RKO (cell line): ENCODE measurements at regions not wholly inside any gene's neighbourhood (a gene's known extent, or its start where the extent isn't known, plus 50 kb on each side); places are given as distances from the start of the nearest gene placed in this dataset.
"Not testable (repeated sequence)": the region's sequence is repeated elsewhere in the genome, so short reads cannot be mapped to it uniquely, and the experiment has no call there.

Experiments used
- DNase-seq: peaks from one replicate; pipeline ENCODE4 v3.0.0-alpha.2; 2016; ENCODE audit warnings: low spot score

DNA sequence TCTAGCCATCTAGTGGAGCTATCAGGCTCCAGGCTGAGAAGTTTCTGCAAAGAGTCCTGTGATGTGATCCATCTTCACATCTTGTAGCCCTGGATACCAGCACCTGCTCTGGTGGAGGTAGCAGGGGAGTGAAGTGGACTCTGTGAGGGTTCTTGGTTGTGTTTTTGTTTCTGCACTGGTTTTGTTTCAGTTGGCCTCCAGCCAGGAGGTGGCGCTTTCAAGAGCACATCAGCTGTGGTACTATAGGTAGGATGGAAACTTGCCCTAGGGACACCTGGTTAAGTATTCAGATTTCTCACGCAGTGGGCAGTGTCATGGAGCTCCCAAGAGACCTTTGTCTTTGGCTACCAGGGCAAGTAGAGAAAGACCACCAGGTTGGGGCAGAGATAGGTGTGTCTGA lies 257.5 kb upstream of the SLC7A11 start:
- no peak for DNase-seq

DNA sequence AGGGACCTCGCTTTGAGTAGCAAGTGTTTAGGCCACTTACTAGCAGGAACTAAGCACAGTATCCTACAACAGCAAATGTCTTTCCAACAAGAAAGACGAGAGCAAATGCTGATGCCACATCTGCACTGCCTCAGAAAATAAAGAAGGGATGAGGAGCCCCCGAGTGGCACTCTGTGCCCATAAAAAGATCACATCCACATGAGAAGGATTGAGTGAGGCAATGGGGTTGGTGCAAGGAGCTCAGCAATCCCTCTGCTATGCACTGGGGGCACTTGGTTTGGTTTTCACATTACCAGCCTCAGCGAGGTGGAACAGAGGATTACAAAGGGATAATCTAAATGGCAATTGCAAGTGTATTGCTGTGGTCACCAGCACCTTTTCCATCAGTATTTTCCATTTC lies 252.8 kb upstream of the SLC7A11 start:
- peak; percentile 25 for DNase-seq

DNA sequence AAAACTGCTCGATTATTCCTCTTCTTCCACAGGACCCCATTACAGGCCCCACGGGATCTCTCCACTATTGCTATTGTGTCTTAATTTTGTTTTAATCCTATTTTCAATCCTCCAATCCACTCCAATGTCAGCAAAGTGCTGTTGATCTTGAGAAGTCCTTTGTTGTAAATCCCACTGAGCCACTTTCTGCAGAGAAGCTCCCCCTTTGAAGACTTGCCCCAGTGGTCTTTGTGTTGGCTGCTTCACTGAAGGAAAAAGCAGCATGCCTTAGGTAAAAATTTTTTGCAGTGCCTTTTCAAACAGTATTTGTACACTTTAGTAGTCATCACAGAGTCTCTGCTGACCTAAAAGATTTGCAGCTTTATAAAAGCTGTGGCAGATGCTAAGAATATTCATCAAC lies 252.0 kb upstream of the SLC7A11 start:
- DNase-seq = no peak

DNA sequence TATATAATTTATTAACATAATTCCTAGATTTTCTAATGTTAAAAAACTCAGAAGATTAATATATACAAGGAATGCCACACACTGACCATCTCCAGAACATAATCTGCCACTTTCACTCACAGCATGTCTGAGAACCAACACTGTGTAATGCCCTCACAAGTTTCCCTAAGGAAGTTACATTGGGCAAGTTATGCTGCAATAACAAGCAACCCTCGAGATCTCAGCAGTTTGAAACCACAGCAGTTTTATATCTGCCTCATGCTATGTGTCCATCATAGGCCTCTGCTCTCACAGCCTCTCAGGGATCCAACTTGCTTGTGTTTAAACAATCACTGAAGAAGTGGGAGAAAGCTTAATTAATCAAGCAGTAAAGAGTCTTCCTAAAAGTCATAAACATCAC lies 250.0 kb upstream of the SLC7A11 start:
- no peak for DNase-seq

DNA sequence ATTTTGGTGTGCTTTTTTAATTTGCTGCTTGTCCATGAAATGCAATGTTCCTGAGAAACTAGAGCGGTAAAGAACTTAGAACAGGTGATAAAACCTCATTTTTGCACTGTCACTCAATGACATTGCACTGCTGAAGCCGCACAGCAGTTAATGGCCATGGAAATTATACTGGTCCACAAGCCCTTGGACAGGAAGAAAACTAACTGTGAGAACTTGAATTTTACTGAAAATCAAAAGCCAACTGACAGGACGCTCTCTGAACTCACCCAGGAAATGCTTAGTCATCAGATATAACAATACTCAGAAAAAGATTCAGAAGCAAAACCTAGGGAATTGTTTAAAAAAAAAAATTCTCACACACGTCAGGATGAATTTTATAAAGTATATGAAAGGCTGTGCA lies 246.4 kb upstream of the SLC7A11 start:
- peak; percentile 2 for DNase-seq

DNA sequence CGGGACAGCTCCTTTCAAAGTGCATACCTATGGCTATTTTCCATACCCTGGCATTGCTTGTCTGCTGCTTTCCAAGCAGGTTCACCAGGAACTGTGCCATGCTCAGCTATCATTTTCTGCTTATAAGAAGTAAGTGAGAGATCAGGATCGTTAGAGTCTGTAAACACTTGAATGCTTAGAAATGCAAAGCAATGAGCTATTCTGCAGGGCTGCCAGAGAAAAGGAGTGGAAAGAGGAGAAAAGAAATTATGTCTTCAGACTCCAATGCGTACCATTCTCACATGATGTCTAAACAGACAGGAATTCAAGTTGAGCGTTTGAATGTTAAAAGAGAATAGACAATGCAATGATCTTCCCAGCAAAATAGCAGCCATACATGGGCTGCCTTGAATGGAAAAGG lies 245.5 kb upstream of the SLC7A11 start:
- DNase-seq = no peak

DNA sequence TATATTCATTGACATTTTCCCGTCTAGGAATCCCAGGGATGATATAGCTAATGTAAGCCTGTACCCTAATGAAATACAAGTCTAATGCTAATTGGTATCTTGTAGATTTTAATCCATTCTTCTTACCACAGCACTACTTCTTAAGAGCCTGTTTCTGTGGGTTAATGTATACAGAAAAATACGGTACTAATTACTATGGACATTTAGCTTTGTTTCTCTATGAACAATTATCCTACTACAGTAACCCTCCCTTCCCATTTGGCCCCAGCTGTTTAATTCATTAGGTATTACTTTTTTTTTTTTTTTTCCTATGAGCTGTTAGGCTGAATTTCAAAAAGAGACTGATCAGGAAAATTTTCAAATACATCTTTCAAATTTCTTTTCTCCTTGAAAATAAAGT lies 245.1 kb upstream of the SLC7A11 start:
- DNase-seq = no peak

DNA sequence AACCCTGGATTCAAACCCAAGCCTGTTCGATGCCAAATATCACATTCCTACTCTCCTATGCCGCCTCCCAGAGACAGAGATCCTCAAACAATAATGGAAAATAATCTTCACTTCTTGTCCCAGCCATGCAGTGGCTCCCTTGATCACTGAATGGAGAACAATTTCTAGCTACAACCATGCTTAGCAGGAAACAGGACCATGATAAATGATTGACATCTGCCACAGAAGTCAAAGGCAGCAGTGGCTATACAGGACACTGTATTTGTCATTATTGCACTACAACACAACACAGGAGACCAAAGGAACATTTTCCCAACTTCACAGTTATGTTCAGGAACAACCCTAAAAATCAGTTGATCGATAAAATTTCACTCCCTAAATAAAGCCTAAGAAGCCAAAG lies 243.3 kb upstream of the SLC7A11 start:
- DNase-seq = no peak

DNA sequence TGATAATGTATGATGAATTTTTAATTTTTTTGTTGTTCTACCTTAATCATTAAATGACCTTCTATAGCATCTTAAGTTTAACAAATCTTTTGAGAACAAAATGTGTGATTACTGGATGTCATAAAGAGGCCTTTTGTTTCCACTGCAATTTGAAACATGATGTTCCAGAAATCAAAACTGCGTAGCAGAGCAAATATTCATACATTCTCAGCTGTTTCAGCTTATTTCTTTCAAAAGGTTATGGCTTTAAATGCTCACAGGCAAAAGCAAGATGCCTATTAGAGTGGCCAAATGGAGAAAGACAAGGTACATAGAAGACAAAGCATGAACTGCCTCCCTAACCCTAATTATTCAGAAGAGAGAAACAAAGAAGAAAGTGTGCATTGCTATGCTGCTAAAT lies 233.0 kb upstream of the SLC7A11 start:
- DNase-seq = no peak

DNA sequence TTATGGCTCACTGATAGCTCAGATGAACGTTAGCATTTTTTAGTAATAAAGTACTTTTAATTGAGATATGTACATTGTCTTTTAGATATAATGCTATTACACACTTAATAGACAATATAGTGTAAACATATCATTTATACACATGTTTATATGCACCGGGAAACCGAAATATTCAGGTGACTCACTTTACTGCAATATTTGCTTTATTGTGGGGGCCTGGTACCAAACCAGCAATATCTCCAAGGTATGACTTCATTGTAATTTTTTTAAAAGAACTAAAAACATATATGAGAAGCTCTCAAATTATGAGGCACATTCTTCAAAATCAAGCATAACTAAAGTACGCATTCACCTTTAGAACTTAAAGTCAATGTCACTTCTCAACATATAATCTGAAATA lies 231.2 kb upstream of the SLC7A11 start:
- DNase-seq = no peak

DNA sequence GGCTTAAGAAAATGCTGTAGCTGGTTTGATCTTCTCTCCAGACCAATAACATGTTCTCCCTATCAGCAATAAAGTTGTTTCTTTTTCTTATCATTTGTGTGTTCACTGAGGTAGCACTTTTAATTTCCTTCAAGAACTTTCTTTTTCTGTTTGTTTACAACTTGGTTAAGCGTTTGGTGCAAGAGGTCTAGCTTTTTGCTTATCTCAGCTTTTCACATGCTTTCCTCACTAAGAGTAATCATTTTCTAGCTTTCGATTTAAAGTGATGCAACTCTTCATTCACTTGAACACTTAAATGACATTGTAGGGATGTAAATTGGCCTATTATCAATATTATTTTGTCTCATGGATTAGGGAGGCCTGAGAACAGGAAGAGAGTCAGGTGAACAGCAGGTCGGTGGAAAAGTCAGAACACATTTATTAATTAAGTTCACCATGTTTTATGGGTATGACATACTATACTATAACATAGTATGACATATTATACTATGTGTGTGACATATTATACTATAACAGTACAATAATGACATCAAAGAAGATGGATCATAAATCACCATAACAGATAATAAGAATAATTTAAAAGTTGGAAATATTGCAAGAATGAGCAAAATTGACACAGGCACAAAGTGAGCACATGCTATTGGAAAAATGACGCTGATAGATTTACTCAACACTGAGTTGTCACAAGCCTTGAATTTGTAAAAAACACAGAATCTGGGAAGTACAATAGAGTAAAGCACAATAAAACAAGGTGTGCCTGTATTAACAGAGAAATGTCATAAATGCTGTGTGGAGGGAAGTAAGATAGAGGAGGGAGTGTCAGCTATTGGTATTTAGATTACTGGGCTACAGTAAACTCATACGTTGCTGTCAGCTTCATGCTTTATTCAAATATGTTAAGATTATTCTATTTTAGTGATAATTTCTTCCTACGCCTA lies 218.6 kb upstream of the SLC7A11 start:
- no peak for DNase-seq

DNA sequence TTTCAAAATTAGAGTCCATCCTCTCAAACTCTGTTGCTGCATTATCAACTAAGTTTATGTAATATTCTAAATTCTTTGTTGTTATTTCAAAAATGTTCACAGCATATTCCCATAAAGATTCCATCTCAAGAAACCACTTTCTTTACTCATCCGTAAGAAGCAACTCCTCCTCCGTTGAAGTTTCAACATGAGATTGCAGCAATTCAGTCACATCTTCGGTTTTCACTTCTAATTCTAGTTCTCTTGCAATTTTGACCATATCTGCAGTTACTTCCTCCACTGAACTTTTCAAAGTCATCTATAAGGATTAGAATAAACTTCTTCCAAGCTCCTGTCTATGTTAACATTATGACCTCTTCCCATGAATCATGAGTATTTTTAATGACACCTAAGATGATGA lies 216.6 kb upstream of the SLC7A11 start:
- DNase-seq = no peak

DNA sequence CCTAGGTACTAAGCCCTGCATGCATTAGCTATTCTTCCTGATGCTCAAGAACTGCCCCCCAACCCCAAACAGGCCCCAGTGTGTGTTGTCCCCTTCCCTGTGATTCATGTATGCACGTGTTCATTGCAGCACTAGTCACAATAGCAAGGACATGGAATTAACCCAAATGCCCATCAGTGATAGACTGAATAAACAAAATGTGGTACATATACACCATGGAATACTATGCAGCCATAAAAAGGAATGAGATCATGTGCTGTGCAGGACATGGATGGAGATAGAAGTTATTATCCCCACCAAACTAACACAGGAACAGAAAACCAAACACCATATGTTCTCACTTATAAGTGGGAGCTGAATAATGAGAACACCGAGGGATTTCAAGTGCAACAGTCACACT lies 214.2 kb upstream of the SLC7A11 start:
- DNase-seq = not testable (repeated sequence)

DNA sequence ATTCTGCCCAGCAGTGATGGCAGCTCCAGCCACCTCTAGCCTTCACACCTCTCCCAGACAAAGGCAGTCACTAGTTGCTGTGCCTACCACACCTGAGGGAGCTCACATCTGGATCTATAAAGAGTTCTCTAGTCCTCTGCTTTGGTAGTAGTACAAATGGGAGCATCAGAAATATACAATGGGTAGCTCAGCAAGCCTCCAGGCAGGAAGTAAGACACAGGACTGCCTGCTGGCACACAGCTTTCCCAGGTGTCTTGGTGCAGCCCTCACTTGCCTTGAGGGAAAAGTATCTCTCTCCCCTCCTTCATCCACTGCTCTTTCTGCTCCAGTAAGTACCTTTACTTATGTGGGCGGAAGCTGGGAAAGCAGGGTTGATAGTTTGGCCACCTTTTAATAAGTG lies 212.9 kb upstream of the SLC7A11 start:
- no peak for DNase-seq

DNA sequence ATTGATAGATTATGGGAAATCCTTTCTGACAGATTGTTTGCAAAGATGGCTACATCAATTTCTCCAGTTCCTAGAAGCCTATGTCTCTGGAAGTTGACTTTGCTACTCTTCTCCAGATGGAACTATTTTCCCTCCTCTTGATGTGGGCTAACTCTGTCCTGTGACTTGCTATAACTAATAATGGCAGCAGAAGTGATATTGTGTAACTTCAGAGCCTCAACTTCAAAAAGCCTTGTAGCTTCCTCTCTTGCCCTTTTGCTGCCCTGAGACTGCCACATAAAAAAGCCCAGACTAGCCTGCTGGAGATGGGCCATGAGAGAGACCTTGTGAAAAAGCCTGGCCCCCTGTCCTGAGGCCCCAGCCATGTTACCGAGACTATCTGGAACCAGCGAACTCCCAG lies 210.7 kb upstream of the SLC7A11 start:
- DNase-seq = no peak

DNA sequence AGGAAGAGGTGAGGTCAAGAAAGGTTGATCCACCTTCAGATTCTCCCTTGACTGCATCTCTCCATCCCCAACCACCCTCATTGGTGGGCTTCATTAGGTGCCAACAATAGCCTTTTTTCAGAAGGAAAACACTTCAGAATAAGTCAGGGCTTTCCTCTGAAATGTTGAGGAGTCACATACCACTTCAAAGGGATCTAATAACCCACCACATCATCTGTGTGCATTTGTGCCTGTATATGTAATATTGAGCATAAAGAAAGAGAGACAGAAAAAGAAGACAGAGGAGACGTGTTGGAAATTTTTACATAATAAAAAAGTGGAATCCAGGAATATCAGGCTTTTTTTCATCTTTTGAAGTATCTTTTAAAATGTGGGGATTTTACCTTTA lies 209.1 kb upstream of the SLC7A11 start:
- DNase-seq = no peak

DNA sequence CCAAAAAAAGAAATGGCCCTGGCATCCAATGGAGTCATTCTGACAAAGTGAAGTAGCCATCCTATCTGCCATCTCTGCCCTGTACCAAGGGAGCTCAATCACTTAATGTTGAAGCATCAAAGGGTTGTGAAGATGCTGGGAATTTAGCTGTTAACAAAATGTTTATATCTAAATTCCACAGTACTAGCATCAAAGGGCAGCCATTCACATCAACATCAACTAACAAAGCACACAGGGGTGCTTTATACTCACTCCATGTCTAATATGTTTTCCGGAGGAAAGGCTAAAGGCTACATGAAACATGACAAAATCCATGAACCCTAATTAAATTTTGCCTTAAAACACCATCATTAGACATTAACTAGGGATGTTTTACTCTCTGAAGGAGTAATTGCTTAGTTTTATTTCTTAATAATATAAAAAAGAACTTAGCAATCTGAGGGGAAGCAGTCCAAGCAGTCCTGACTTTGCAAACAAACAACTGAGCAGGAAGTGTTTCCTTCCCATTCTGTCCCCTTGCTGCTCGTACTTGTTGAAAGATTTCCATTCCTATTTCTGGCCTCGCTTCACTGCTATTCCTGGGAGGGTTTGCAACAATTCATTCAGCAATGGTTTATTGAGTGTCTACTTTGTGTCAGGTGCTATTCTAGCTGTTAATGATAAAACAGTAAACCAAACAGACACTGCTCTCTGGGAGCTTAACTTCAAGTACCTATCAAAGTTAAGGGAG lies 208.6 kb upstream of the SLC7A11 start:
- no peak for DNase-seq

DNA sequence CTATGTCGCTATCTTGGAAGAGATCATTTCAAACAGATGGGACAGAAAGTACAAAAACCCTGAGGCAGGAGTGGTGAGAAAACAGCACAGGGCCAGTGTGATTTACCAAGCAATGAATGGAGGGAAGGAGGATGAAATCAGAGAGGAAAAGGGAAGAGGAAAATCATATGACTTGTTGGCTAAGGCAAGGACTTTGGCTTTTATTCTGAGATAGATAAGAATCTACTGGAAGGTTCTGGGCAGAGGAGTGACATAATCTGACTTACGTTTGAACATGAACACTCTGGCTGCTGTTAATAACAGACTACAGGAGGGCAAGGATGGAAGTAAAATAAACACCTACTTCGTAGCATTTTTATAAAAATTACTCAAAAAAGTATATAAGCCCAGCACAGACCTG lies 207.8 kb upstream of the SLC7A11 start:
- DNase-seq = no peak

DNA sequence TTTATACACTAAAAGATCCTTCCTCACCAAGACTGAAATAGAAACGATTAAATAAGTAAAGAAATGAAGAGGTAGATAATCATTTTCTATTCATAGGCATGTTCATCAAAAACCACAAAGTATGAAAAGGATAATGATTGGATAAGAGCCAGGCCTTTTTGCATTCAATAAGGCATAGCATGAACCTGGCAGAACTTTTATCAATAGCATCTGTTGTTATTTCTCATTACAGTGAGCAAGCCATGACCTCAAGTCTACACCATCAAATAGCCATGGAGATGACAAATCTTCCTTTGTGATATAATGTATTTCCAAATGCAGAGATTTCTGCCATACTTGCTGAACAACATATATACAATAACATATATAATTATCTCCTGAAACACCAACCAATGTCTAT lies 206.0 kb upstream of the SLC7A11 start:
- no peak for DNase-seq

DNA sequence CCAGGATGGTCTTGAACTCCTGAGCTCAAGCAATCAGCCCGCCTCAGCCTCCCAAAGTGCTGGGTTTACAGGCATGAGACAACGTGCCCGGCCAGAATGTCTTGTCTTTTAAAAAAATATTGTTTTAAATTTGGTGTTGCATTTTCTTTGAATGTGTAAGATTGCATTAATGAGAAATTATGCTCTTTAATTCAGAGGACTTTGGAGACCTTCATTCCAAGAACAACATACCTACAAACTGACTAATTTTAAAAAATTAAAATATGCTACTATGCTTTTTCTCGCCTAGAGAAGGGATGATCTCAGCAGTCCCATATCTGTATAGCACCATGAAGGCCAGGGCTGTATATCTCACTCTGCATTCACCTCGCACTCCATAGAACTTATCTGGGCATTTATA lies 204.3 kb upstream of the SLC7A11 start:
- DNase-seq = no peak

DNA sequence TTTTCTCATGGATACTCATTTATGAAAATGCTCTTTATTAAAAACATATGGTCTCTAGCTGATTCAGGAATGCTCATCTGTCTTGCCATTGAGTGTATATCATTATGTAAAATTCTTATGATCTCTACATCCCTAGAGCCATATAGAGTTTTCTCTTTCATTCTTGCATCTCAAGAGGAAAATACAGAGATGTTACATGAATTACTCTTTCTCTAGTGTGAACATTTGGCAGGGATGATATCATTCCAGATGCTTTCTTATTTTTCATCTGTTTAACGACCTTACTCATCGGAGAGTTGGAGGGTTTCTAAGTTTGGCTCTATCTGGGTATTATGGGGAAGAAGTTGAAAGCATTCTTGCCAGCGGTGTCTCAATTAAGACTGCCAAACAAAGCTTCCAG lies 202.9 kb upstream of the SLC7A11 start:
- DNase-seq = no peak

DNA sequence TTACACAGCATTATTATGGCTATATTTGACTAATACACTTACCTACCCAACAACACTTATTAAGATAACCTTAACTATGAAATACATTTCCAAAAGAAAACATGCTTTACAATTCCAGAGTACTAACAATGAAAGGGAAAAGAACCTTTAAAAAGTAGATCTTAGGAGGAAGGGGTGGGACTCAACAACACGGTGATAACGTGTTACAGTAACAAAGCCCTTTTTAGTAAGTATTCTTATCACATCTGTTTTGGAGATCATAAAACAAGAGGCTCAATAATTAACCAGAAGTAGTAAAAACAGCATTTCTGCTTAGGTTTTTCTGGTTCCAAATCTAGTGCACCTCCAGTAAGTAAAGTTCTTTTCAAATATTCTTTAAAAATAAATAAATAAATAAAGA lies 202.1 kb upstream of the SLC7A11 start:
- DNase-seq = no peak

DNA sequence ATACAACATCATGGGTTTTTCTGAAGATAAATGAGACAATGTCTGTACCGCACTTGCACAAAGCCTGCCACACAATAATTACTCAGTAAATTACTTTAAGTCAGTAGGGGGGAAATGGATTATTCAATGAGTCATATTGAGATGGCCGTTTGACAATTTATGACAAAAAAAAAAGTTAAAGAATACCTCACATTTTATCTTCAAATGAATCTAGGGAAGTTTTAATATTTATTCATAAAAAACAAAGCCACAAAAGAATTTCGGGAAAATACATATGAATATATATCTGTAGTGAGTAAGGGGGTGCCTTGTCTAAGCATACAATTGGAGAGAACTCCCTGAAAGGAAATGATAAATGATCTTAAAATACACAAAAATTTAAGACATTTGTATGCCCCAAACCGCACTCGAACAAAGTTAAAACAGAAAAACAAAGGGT lies 197.0 kb upstream of the SLC7A11 start:
- DNase-seq = no peak

DNA sequence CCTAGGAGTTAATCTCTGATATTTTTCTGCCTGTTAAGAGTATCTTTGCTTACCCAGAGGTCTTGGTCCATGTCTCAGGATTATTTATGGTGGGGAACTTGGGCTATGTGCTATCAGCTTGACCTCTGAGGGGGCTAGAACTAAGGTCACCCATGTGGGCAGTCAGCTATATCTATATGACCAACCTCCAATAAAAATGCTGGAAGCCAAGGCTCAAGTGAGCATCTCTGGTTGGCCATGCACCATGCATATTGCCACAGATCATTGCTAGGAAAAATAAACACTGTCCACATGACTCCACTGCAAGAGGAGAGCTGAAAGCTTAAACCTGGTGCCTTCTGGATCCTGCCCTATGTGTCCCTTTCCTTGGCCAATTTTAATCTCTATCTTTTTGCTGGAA lies 196.5 kb upstream of the SLC7A11 start:
- no peak for DNase-seq
